ENCODE measurements at regions not wholly inside any gene's neighbourhood (a gene's known extent, or its start where the extent isn't known, plus 50 kb on each side); places are given as distances from the start of the nearest gene placed in this dataset.

DNA sequence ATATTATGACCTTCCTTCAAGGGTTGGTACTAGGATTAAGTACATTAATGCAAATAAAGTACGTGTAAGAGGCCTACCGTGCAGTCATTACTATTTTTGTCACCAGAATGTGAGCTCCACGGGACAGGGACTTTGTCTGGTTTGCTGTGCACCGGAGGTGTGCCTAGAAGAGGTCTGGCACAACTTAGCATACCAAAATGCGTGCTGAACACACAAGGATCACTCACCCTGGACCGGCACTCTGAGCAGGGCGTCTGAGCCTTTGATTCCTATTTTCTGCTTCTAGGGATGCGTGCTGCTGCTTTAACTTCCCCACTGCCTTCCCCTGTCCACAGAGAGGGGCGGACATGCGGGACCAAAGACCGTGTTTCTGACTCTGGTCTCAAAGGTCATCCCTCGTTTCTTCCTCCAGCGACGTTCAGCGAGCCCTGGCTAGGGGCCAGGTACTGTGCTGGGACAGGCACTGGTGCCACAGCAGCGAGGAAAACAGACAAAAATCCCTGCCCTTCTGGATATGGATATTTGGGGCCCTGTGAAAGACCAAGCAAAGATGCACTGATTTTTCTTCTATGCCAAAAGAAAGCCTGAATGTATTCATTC lies 222.7 kb downstream of the BMP7 start:
- Histone ChIP-seq H3K9me3 (ENCODE audit: low read length) (no peaks in the 10 kb centered on the region), H3K27me3 (ENCODE audit: insufficient read depth, low read length) (0 out of 2 replicates have a peak, but pooled peaks cover 4% of the 10 kb centered on the region)
- no peak for TF ChIP-seq EZH2 (IDR thresholded peaks at IDR 0.05; ENCODE audit: borderline replicate concordance, low read length)
- TF ChIP-seq, protein P1, sequence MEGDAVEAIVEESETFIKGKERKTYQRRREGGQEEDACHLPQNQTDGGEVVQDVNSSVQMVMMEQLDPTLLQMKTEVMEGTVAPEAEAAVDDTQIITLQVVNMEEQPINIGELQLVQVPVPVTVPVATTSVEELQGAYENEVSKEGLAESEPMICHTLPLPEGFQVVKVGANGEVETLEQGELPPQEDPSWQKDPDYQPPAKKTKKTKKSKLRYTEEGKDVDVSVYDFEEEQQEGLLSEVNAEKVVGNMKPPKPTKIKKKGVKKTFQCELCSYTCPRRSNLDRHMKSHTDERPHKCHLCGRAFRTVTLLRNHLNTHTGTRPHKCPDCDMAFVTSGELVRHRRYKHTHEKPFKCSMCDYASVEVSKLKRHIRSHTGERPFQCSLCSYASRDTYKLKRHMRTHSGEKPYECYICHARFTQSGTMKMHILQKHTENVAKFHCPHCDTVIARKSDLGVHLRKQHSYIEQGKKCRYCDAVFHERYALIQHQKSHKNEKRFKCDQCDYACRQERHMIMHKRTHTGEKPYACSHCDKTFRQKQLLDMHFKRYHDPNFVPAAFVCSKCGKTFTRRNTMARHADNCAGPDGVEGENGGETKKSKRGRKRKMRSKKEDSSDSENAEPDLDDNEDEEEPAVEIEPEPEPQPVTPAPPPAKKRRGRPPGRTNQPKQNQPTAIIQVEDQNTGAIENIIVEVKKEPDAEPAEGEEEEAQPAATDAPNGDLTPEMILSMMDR (IDR thresholded peaks at IDR 0.05; ENCODE audit: low read length) = no peak

DNA sequence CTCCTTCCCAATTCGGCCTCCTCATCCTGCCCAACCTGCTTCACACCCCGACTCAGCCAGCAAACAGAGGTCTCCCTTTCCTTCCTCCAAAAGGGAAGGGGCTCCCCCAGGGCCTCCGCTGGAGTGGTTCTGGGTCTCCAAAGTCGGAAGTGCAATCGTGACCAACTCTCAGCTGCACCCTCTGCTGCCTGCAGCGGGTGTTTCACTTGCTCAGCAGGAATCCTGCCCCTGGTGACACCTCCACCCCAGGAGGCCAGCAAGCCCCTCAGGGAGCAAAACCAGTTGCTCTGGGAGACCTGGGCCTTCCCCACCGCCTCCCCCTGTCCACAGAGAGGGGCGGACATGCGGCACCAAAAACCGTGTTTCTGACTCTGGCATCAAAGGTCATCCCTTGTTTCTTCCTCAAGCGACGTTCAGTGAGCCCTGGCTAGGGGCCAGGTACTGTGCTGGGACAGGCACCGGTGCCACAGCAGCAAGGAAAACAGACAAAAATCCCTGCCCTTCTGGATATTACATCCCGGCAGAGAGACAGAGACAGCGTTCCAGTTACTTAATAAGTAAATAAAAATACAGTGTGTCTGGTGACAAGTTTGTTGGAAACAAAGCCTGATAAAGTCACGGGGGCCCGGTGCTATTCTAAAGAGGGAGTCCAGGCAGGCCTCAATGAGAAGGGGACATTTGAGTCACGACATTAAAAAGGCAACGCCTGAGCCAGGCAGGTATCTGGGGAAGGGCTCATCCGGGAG lies 219.0 kb downstream of the BMP7 start:
- Histone ChIP-seq H3K4me1 (ENCODE audit: insufficient read depth, low read length, severe bottlenecking) (no peaks in the 10 kb centered on the region), H3F3A (ENCODE audit: insufficient read depth, low read length) (no peaks in the 10 kb centered on the region), H3K27ac (ENCODE audit: low read depth, low read length, poor library complexity, severe bottlenecking) (no peak overlapping the region), H2AFZ (ENCODE audit: low read length) (no peak overlapping the region), H3K9me2 (ENCODE audit: low read depth, low read length) (no peaks in the 10 kb centered on the region), H3K9ac (ENCODE audit: low read length) (no peak overlapping the region), H3K4me2 (ENCODE audit: low read length) (no peak overlapping the region), H3K9me3 (ENCODE audit: low read length) (no peaks in the 10 kb centered on the region), H4K20me1 (ENCODE audit: insufficient read depth, low read length) (no peaks in the 10 kb centered on the region), H3K4me3 (ENCODE audit: low read depth, low read length, poor library complexity, severe bottlenecking) (no peak overlapping the region), H3K27me3 (ENCODE audit: insufficient read depth, low read length) (0 out of 2 replicates have a peak, but pooled peaks cover 4% of the 10 kb centered on the region), H3K79me2 (ENCODE audit: insufficient read depth, low read length) (no peaks in the 10 kb centered on the region), H3K36me3 (ENCODE audit: insufficient read depth, low read length) (no peaks in the 10 kb centered on the region)
- TF ChIP-seq, protein P1 (IDR thresholded peaks at IDR 0.05; ENCODE audit: low read length) = peak; percentile 32
- no peak for TF ChIP-seq EZH2 (IDR thresholded peaks at IDR 0.05; ENCODE audit: borderline replicate concordance, low read length)

More for the DNA sequence above, 222.7 kb downstream of the BMP7 start:
- H3K4me3 ChIP-seq (ENCODE audit: low read depth, low read length, poor library complexity, severe bottlenecking) = no peak overlapping the region
- H3K79me2 ChIP-seq (ENCODE audit: insufficient read depth, low read length) = no peaks in the 10 kb centered on the region
- H4K20me1 ChIP-seq (ENCODE audit: insufficient read depth, low read length) = no peaks in the 10 kb centered on the region
- no peaks in the 10 kb centered on the region for H3F3A ChIP-seq (ENCODE audit: insufficient read depth, low read length)
- no peaks in the 10 kb centered on the region for H3K36me3 ChIP-seq (ENCODE audit: insufficient read depth, low read length)
- H3K27ac ChIP-seq (ENCODE audit: low read depth, low read length, poor library complexity, severe bottlenecking) = no peak overlapping the region
- H3K4me1 ChIP-seq (ENCODE audit: insufficient read depth, low read length, severe bottlenecking) = no peaks in the 10 kb centered on the region
- H3K9ac ChIP-seq (ENCODE audit: low read length) = no peak overlapping the region
- H3K9me2 ChIP-seq (ENCODE audit: low read depth, low read length) = no peaks in the 10 kb centered on the region
- H2AFZ ChIP-seq (ENCODE audit: low read length) = no peak overlapping the region
- H3K4me2 ChIP-seq (ENCODE audit: low read length) = no peak overlapping the region

DNA sequence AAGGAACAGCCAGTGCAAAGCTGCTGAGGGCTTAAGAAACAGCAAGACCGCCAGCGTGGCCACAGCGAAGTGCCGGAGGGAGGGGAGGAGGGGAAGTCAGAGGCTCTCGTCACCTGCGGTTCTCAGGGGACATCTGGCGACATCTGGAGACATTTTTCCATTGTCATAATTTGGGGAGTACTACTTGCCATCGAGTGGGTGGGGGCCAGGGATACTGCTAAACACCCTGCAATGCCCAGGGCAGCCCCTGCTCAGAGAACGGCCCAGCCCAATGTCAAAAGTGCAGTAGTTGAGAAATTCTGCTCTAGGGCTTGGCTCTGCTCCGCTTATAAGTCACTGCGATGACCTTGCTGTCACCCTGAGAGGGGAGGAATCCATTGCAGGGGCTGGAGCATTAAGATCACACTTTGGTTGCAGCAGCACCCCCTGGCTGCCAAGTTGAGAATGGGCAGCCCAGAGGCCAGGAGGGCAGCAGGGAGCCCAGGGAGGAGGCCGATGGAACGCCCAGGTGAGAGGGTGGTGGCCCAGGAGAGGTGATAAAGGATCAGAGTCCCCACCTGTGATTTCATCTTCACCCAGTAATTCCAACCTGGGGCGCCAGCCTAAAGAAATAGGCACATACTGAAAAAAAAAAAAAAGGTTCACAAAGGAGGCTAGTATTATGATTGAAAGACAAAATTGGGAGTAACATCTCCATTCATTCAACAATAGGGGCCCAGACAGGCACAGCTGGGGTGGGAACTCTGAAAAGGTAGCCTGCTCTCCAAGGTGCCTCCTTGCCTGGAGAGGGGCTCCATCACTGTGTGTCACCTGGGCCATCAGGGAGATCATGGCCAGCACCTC lies 218.2 kb downstream of the BMP7 start:
- H3F3A ChIP-seq (ENCODE audit: insufficient read depth, low read length) = no peaks in the 10 kb centered on the region
- H3K9me2 ChIP-seq (ENCODE audit: low read depth, low read length) = no peaks in the 10 kb centered on the region

More for the DNA sequence above, 218.2 kb downstream of the BMP7 start:
- Histone ChIP-seq H3K9ac (ENCODE audit: low read length) (no peak overlapping the region), H3K4me2 (ENCODE audit: low read length) (no peak overlapping the region), H3K4me1 (ENCODE audit: insufficient read depth, low read length, severe bottlenecking) (no peaks in the 10 kb centered on the region), H3K36me3 (ENCODE audit: insufficient read depth, low read length) (no peaks in the 10 kb centered on the region), H3K4me3 (ENCODE audit: low read depth, low read length, poor library complexity, severe bottlenecking) (no peak overlapping the region), H3K27me3 (ENCODE audit: insufficient read depth, low read length) (0 out of 2 replicates have a peak, but pooled peaks cover 4% of the 10 kb centered on the region), H3K27ac (ENCODE audit: low read depth, low read length, poor library complexity, severe bottlenecking) (no peak overlapping the region), H2AFZ (ENCODE audit: low read length) (no peak overlapping the region), H3K79me2 (ENCODE audit: insufficient read depth, low read length) (no peaks in the 10 kb centered on the region), H4K20me1 (ENCODE audit: insufficient read depth, low read length) (no peaks in the 10 kb centered on the region), H3K9me3 (ENCODE audit: low read length) (no peaks in the 10 kb centered on the region)
- no peak for TF ChIP-seq EZH2 (IDR thresholded peaks at IDR 0.05; ENCODE audit: borderline replicate concordance, low read length)
- TF ChIP-seq, protein P1 (IDR thresholded peaks at IDR 0.05; ENCODE audit: low read length) = peak; percentile 84
